ENCODE measurements at regions not wholly inside any gene's neighbourhood (a gene's known extent, or its start where the extent isn't known, plus 50 kb on each side); places are given as distances from the start of the nearest gene placed in this dataset.

GRCh38 chr10:58019863-58020537 lies 247.7 kb downstream of the IPMK start (continued):
- TF ChIP-seq CSRNP3 (CRISPR knock-in tag; IDR thresholded peaks at IDR 0.05), result no peak
- TF ChIP-seq POU6F1 (CRISPR knock-in tag; IDR thresholded peaks at IDR 0.05; ENCODE audit: borderline replicate concordance, low read depth), result no peak
- no peak for TF ChIP-seq ZNF565 (CRISPR knock-in tag; conservative IDR thresholded peaks at IDR 0.05; ENCODE audit: low read depth)
- no peak for TF ChIP-seq ZNF8 (CRISPR knock-in tag; IDR thresholded peaks at IDR 0.05)
- no peak for TF ChIP-seq CSDC2 (CRISPR knock-in tag; IDR thresholded peaks at IDR 0.05)

- ATAC-seq, result peak; percentile 66
- TF ChIP-seq ARNTL (CRISPR knock-in tag; IDR thresholded peaks at IDR 0.05; ENCODE audit: borderline replicate concordance, low read depth) (no peak), ZNF8 (CRISPR knock-in tag; IDR thresholded peaks at IDR 0.05) (no peak), CSRNP3 (CRISPR knock-in tag; IDR thresholded peaks at IDR 0.05) (no peak), TCF4 (CRISPR knock-in tag; IDR thresholded peaks at IDR 0.05; ENCODE audit: borderline replicate concordance) (no peak), ZFP30 (CRISPR knock-in tag; IDR thresholded peaks at IDR 0.05) (no peak), POU6F1 (CRISPR knock-in tag; IDR thresholded peaks at IDR 0.05; ENCODE audit: borderline replicate concordance, low read depth) (no peak), CREB5 (CRISPR knock-in tag; IDR thresholded peaks at IDR 0.05; ENCODE audit: low read depth) (no peak), RARB (CRISPR knock-in tag; IDR thresholded peaks at IDR 0.05) (no peak), PATZ1 (CRISPR knock-in tag; IDR thresholded peaks at IDR 0.05; ENCODE audit: borderline replicate concordance) (no peak), OSR1 (CRISPR knock-in tag; IDR thresholded peaks at IDR 0.05) (no peak)
Observed at GRCh38 chr10:58017719-58018367, 249.9 kb downstream of the IPMK start.

- ATAC-seq, result no peak
- TF ChIP-seq PPARA (CRISPR knock-in tag; IDR thresholded peaks at IDR 0.05; ENCODE audit: borderline replicate concordance) (no peak), TOX (CRISPR knock-in tag; IDR thresholded peaks at IDR 0.05; ENCODE audit: borderline replicate concordance) (no peak), GLIS3 (CRISPR knock-in tag; IDR thresholded peaks at IDR 0.05) (no peak), PATZ1 (CRISPR knock-in tag; IDR thresholded peaks at IDR 0.05; ENCODE audit: borderline replicate concordance) (no peak), ZNF8 (CRISPR knock-in tag; IDR thresholded peaks at IDR 0.05) (no peak), ZFP3 (CRISPR knock-in tag; IDR thresholded peaks at IDR 0.05) (no peak), SNAI2 (CRISPR knock-in tag; IDR thresholded peaks at IDR 0.05) (no peak), TCF4 (CRISPR knock-in tag; IDR thresholded peaks at IDR 0.05; ENCODE audit: borderline replicate concordance) (no peak), CSRNP3 (CRISPR knock-in tag; IDR thresholded peaks at IDR 0.05) (no peak), TSHZ2 (CRISPR knock-in tag; IDR thresholded peaks at IDR 0.05) (no peak), CSDC2 (CRISPR knock-in tag; IDR thresholded peaks at IDR 0.05) (no peak), OSR1 (CRISPR knock-in tag; IDR thresholded peaks at IDR 0.05) (no peak), ESRRG (CRISPR knock-in tag; IDR thresholded peaks at IDR 0.05) (no peak)
Observed at GRCh38 chr10:58016614-58017013, 251.1 kb downstream of the IPMK start.
